T-helper 17 cell (primary cell): ENCODE measurements at regions not wholly inside any gene's neighbourhood (a gene's known extent, or its start where the extent isn't known, plus 50 kb on each side); places are given as distances from the start of the nearest gene placed in this dataset.
A peak's percentile ranks its signal among the peaks of the same experiment; 100 is the strongest.

Source experiments
- ATAC-seq: fragments of 150-1000 bp; cut with Tn5 transposase; 2 replicates; pipeline ENCODE4 v1.10.0; 2021; ENCODE audit warnings: mild to moderate bottlenecking, moderate library complexity
- DNase-seq, 3 donors: peaks; one replicate each; pipeline versions ENCODE4 v3.0.0 to v3.0.0-alpha.2; 2020 to 2021
- H3K9me3 ChIP-seq: one replicate; pipeline ENCODE4 v1.7.0; 2013; ENCODE audit warnings: low read length, mild to moderate bottlenecking; ENCODE audit not compliant: control insufficient read depth, poor library complexity, severe bottlenecking
- H3K27ac Mint-ChIP-seq: one replicate; pipeline ENCODE4 v1.8.0; 2022; ENCODE audit warnings: mild to moderate bottlenecking, moderate library complexity, mixed read lengths
- H3K27me3 Mint-ChIP-seq: one replicate; pipeline ENCODE4 v1.8.0; 2022; ENCODE audit warnings: mixed read lengths
- H3K36me3 Mint-ChIP-seq: one replicate; pipeline ENCODE4 v1.8.0; 2022; ENCODE audit warnings: low read depth, mixed read lengths
- H3K4me1 Mint-ChIP-seq: one replicate; pipeline ENCODE4 v1.8.0; 2022; ENCODE audit warnings: mild to moderate bottlenecking, mixed read lengths
- H3K4me3 Mint-ChIP-seq: one replicate; pipeline ENCODE4 v1.8.0; 2022; ENCODE audit warnings: mild to moderate bottlenecking, moderate library complexity, mixed read lengths

- no peaks in the 10 kb centered on the region for H3K9me3 ChIP-seq
- ATAC-seq (no peak), DNase-seq (no peak)
- H3K4me3 Mint-ChIP-seq = no peak overlapping the region
- H3K27me3 Mint-ChIP-seq = peaks cover 50% of the 10 kb centered on the region
- H3K36me3 Mint-ChIP-seq = peaks cover 2% of the 10 kb centered on the region
- peaks cover 2% of the 10 kb centered on the region for H3K4me1 Mint-ChIP-seq
- H3K27ac Mint-ChIP-seq = no peak overlapping the region
Observed at GRCh38 chr11:96447208-96448110, 57.6 kb downstream of the JRKL start.

DNA sequence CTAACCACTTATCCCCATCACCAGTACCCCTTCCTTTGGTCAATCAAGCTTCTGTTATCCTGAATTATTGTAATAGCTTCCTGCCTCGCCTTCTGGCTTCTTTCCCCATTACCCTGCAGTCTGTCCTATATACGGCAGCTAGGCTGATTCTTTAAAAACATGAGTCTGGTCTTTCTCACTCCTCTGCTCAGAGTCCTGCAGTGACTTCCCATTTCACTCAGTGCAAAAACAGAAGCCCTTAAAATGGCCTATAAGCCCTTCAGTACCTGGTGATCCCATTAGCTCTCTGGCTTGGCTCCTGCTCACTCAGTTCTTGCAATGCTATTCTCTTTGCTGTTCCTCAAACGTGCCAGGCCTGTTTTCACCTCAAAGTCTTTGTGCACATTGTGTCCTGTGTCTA lies 58.4 kb downstream of the JRKL start:
- ATAC-seq = no peak
- H3K4me3 Mint-ChIP-seq = peak overlapping the region; percentile 21

GRCh38 chr11:96456111-96456510 lies 66.3 kb downstream of the JRKL start:
- ATAC-seq (no peak), DNase-seq (no peak)
- no peaks in the 10 kb centered on the region for H3K9me3 ChIP-seq
- H3K27me3 Mint-ChIP-seq = peaks cover 49% of the 10 kb centered on the region
- peaks cover 2% of the 10 kb centered on the region for H3K4me1 Mint-ChIP-seq
- H3K4me3 Mint-ChIP-seq = no peak overlapping the region
- H3K27ac Mint-ChIP-seq = no peak overlapping the region
- H3K36me3 Mint-ChIP-seq = peaks cover 5% of the 10 kb centered on the region

More for the DNA sequence above, 58.4 kb downstream of the JRKL start:
- no peaks in the 10 kb centered on the region for H3K36me3 Mint-ChIP-seq
- peaks cover 2% of the 10 kb centered on the region for H3K4me1 Mint-ChIP-seq
- H3K27ac Mint-ChIP-seq = no peak overlapping the region
- H3K27me3 Mint-ChIP-seq = peaks cover 43% of the 10 kb centered on the region
- H3K9me3 ChIP-seq = no peaks in the 10 kb centered on the region
- DNase-seq = no peak

DNA sequence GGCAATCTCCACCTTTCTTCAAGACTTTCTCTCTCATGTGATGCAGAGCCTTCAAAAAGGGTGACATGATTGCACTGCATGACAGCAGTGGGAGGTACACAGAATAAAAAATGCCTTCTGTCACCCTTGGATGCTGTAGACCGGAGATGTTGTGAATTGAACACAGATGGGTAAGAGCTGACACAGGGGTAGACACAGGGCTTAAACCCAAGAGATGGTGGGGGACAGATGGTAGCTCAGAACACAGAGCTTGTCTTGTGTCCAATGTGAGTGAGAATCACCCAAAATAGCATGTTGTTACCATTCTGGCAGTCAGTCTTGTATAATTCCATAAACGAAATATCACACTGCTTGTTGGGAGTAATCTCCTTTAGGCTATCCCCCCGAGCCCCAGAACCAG lies 69.9 kb downstream of the JRKL start:
- H3K4me1 Mint-ChIP-seq = peaks cover 8% of the 10 kb centered on the region
- ATAC-seq (no peak), DNase-seq (no peak)
- no peak overlapping the region for H3K4me3 Mint-ChIP-seq
- no peaks in the 10 kb centered on the region for H3K9me3 ChIP-seq
- H3K27ac Mint-ChIP-seq = no peak overlapping the region
- H3K36me3 Mint-ChIP-seq = peaks cover 5% of the 10 kb centered on the region
- H3K27me3 Mint-ChIP-seq = peaks cover 54% of the 10 kb centered on the region

GRCh38 chr11:96461871-96462270 lies 72.1 kb downstream of the JRKL start:
- H3K27me3 Mint-ChIP-seq = peaks cover 38% of the 10 kb centered on the region
- H3K4me1 Mint-ChIP-seq = peaks cover 8% of the 10 kb centered on the region
- peaks cover 3% of the 10 kb centered on the region for H3K36me3 Mint-ChIP-seq

GRCh38 chr11:96464700-96465307 lies 75.0 kb downstream of the JRKL start:
- Mint-ChIP-seq H3K4me3 (peak overlapping the region; percentile 72), H3K4me1 (peaks cover 6% of the 10 kb centered on the region), H3K36me3 (no peaks in the 10 kb centered on the region), H3K27ac (no peak overlapping the region), H3K27me3 (peaks cover 20% of the 10 kb centered on the region)
- DNase-seq = no peak
- no peaks in the 10 kb centered on the region for H3K9me3 ChIP-seq
- peak; percentile 72 for ATAC-seq

More at GRCh38 chr11:96461871-96462270, 72.1 kb downstream of the JRKL start:
- DNase-seq = no peak
- no peak overlapping the region for H3K27ac Mint-ChIP-seq
- H3K4me3 Mint-ChIP-seq = no peak overlapping the region
- no peaks in the 10 kb centered on the region for H3K9me3 ChIP-seq
- no peak for ATAC-seq

DNA sequence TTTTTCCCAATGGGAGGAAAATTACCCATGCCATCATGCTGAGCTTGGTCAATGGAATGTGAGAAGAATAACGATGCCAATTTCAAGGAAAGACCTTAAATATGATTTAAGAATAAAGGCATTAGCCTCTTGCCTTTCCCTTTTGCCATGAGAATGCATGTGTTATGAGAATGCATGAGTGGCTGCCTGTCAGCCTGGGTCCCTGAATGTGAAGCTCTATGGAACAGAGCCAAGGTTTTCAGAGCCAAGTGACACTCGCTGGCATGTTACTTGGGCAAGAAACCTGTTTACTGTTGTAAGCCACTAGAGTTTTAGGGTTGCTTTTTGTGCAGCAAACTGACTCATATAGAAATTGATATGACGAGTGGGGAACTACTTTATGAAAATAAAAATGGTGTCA lies 75.7 kb downstream of the JRKL start:
- ATAC-seq (no peak), DNase-seq (no peak)
- Mint-ChIP-seq H3K4me3 (no peak overlapping the region), H3K4me1 (peaks cover 6% of the 10 kb centered on the region), H3K36me3 (no peaks in the 10 kb centered on the region), H3K27me3 (peaks cover 17% of the 10 kb centered on the region), H3K27ac (no peak overlapping the region)
- H3K9me3 ChIP-seq = no peaks in the 10 kb centered on the region

DNA sequence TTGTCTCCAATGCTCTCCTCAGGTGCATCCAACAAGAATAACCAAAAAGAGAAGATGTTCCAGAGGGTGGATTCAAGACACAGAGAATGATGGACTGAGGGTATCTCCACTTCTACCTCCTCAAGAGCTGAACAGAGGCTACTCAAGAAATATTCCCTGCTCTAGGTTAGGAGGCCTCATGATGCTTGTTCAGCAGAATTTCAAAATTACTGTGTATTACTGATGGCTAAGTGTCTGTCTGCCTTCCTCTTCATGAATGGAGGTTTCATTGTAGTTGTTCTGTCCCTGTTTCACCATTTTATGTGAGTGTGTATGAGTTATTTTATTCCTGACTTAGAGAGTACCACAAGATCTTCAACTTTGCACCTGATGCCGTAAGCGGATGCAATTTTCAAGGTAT lies 76.8 kb downstream of the JRKL start:
- DNase-seq (no peak), ATAC-seq (no peak)
- no peaks in the 10 kb centered on the region for H3K9me3 ChIP-seq
- H3K27ac Mint-ChIP-seq = no peak overlapping the region
- H3K4me1 Mint-ChIP-seq = peaks cover 6% of the 10 kb centered on the region
- H3K36me3 Mint-ChIP-seq = no peaks in the 10 kb centered on the region
- H3K27me3 Mint-ChIP-seq = peaks cover 12% of the 10 kb centered on the region
- no peak overlapping the region for H3K4me3 Mint-ChIP-seq

DNA sequence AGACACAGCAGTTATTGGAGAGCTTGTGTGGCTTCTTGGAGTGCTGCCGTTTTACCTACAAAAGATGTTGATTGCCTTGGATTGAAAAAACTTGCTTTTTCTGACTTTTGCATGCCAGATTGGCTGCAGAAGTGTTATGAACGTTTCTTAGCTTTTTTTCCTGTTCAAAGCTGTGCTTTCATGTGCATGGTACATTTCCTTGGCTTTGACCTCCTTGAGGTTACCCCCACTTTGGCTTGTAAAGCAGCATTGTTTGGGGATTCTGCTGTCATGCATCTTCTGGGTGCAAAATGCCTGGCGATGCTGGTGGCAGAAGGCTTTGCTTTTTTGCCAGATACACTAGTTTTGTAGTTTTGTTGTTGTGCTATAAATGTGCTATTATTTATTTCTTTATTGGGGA lies 80.0 kb downstream of the JRKL start:
- ATAC-seq = no peak
- peaks cover 2% of the 10 kb centered on the region for H3K4me1 Mint-ChIP-seq
- DNase-seq = no peak
- H3K4me3 Mint-ChIP-seq = no peak overlapping the region
- peaks cover 16% of the 10 kb centered on the region for H3K27me3 Mint-ChIP-seq
- peaks cover 3% of the 10 kb centered on the region for H3K36me3 Mint-ChIP-seq
- H3K27ac Mint-ChIP-seq = no peak overlapping the region
- no peaks in the 10 kb centered on the region for H3K9me3 ChIP-seq

- DNase-seq (no peak), ATAC-seq (no peak)
- Mint-ChIP-seq H3K36me3 (peaks cover 3% of the 10 kb centered on the region), H3K27ac (no peak overlapping the region), H3K27me3 (peaks cover 16% of the 10 kb centered on the region), H3K4me3 (peak overlapping the region; percentile 25), H3K4me1 (peaks cover 2% of the 10 kb centered on the region)
- H3K9me3 ChIP-seq = no peaks in the 10 kb centered on the region
Observed at GRCh38 chr11:96470521-96470920, 80.7 kb downstream of the JRKL start.

DNA sequence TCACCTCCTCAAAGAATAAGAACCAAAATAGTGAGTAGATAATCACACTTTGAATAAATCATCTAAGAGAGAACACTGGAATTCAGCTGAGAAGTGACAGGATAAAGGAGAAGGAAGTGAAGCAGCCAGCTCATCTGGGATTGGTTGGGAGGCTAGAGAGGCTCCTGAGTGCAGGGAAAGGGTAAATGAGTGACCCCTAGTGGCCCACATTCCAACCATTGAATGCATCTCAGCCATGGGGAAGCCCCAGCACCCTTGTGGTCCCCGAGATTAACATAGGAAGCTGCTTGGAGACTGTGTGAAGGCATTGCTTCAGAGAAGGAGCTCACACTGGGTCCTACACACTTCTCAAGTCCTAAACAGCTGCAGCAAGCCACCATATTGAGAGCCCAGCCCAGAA lies 82.3 kb downstream of the JRKL start:
- H3K27me3 Mint-ChIP-seq = peaks cover 16% of the 10 kb centered on the region
- H3K9me3 ChIP-seq = no peaks in the 10 kb centered on the region
- peaks cover 3% of the 10 kb centered on the region for H3K36me3 Mint-ChIP-seq
- peaks cover 2% of the 10 kb centered on the region for H3K4me1 Mint-ChIP-seq
- H3K4me3 Mint-ChIP-seq = no peak overlapping the region
- ATAC-seq = no peak
- DNase-seq = no peak
- H3K27ac Mint-ChIP-seq = no peak overlapping the region

GRCh38 chr11:96474263-96474662 lies 84.5 kb downstream of the JRKL start:
- ATAC-seq (no peak), DNase-seq (no peak)
- Mint-ChIP-seq H3K36me3 (peaks cover 3% of the 10 kb centered on the region), H3K4me1 (peaks cover 2% of the 10 kb centered on the region), H3K27ac (no peak overlapping the region), H3K4me3 (no peak overlapping the region), H3K27me3 (peaks cover 16% of the 10 kb centered on the region)
- H3K9me3 ChIP-seq = no peaks in the 10 kb centered on the region

GRCh38 chr11:96481204-96481603 lies 91.4 kb downstream of the JRKL start:
- no peaks in the 10 kb centered on the region for H3K36me3 Mint-ChIP-seq
- peaks cover 20% of the 10 kb centered on the region for H3K27me3 Mint-ChIP-seq
- H3K4me1 Mint-ChIP-seq = peaks cover 3% of the 10 kb centered on the region
- H3K4me3 Mint-ChIP-seq = no peak overlapping the region
- no peak overlapping the region for H3K27ac Mint-ChIP-seq
- no peaks in the 10 kb centered on the region for H3K9me3 ChIP-seq
- no peak for ATAC-seq
- no peak for DNase-seq

GRCh38 chr11:96481771-96482170 lies 92.0 kb downstream of the JRKL start:
- DNase-seq = no peak
- no peaks in the 10 kb centered on the region for H3K9me3 ChIP-seq
- peaks cover 3% of the 10 kb centered on the region for H3K4me1 Mint-ChIP-seq
- no peak overlapping the region for H3K4me3 Mint-ChIP-seq
- no peak overlapping the region for H3K27ac Mint-ChIP-seq
- no peak for ATAC-seq
- H3K27me3 Mint-ChIP-seq = peaks cover 23% of the 10 kb centered on the region
- H3K36me3 Mint-ChIP-seq = no peaks in the 10 kb centered on the region
